HL-60 (cell line): ENCODE measurements at regions not wholly inside any gene's neighbourhood (a gene's known extent, or its start where the extent isn't known, plus 50 kb on each side); places are given as distances from the start of the nearest gene placed in this dataset.
"Not testable (repeated sequence)": the region's sequence is repeated elsewhere in the genome, so short reads cannot be mapped to it uniquely, and the experiment has no call there.

Source experiments
- CTCF ChIP-seq: IDR thresholded peaks from one replicate; pipeline ENCODE4 v1.5.1; 2011; ENCODE audit warnings: low read length, control low read depth, inconsistent platforms; ENCODE audit not compliant: insufficient read depth
- GABPA ChIP-seq: IDR thresholded peaks from 2 replicates; pipeline ENCODE4 v1.6.1; 2012; ENCODE audit warnings: low read depth
- POLR2AphosphoS5 ChIP-seq: IDR thresholded peaks from 2 replicates; pipeline ENCODE4 v1.6.1; 2012; ENCODE audit warnings: low read depth
- REST ChIP-seq: IDR thresholded peaks from 2 replicates; pipeline ENCODE4 v1.6.1; 2012; ENCODE audit warnings: low read depth; ENCODE audit not compliant: insufficient replicate concordance
- SPI1 ChIP-seq: IDR thresholded peaks from 2 replicates; pipeline ENCODE4 v1.6.1; 2012; ENCODE audit warnings: low read depth, mild to moderate bottlenecking, borderline replicate concordance

- not testable (repeated sequence) for TF ChIP-seq REST, CTCF, POLR2AphosphoS5, GABPA, SPI1
These were observed 2807.2 kb downstream of the RPIA start for GRCh38 chr2:91498513-91499250.
